ENCODE measurements at regions not wholly inside any gene's neighbourhood (a gene's known extent, or its start where the extent isn't known, plus 50 kb on each side); places are given as distances from the start of the nearest gene placed in this dataset.

GRCh38 chr1:68347415-68347814 lies 102.3 kb downstream of the RPE65 start:
- intact Hi-C loops (cut with micrococcal nuclease): no loop called here
- H3K36me3 ChIP-seq: no peaks in the 10 kb centered on the region
- peak; percentile 23 for DNase-seq
- no peaks in the 10 kb centered on the region for H3K9me3 ChIP-seq (replicated peaks)
- no peaks in the 10 kb centered on the region for H3K27me3 ChIP-seq (ENCODE audit: low read depth)
- TF ChIP-seq CTCF (IDR thresholded peaks at IDR 0.05; ENCODE audit: borderline replicate concordance): no peak
- no peak overlapping the region for H3K27ac ChIP-seq (replicated peaks)
- H3K4me3 ChIP-seq: no peak overlapping the region
- H3K4me1 ChIP-seq: peaks cover 4% of the 10 kb centered on the region

DNA sequence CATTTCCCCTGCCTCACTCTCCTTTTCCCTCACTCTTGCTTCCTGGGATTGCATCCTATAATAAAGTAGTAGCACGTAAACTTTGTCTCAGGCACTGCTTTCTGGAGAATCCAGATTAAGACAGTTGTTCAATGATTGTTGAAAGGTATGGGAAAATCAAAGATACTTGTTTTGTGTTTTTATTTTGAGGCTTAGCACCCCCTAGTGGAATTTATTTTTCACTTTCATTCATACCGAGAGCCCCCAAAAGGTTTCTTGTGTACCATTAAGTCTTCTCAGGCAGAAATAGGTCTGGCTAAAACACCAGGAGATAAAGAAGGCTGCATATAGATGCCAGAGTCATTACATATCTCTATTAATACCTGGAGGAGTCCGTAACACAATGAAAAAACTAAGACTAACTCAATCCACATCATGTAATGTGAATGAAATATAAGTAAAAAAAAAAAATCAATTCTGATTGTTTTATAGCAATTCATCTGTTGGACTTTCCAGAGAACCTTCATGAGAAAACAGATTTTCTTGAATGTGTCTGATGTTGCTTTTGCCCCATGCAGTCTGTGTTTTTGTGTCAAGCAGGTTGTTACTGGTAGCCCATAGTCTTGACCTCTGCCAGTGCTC lies 103.5 kb downstream of the RPE65 start:
- TF ChIP-seq CTCF (IDR thresholded peaks at IDR 0.05; ENCODE audit: borderline replicate concordance): peak; percentile 64
- Histone ChIP-seq H3K9me3 (replicated peaks) (no peaks in the 10 kb centered on the region), H3K4me3 (no peak overlapping the region), H3K27ac (replicated peaks) (no peak overlapping the region), H3K27me3 (ENCODE audit: low read depth) (peaks cover 6% of the 10 kb centered on the region), H3K4me1 (peaks cover 4% of the 10 kb centered on the region), H3K36me3 (no peaks in the 10 kb centered on the region)
- DNase-seq: no peak
- intact Hi-C loops (cut with micrococcal nuclease): no loop called here

GRCh38 chr1:68344208-68344607 lies 105.5 kb downstream of the RPE65 start:
- H3K36me3 ChIP-seq: no peaks in the 10 kb centered on the region
- H3K4me3 ChIP-seq: no peak overlapping the region
- H3K27ac ChIP-seq (replicated peaks): no peak overlapping the region
- no peak for DNase-seq
- no peaks in the 10 kb centered on the region for H3K9me3 ChIP-seq (replicated peaks)
- no peak for TF ChIP-seq CTCF (IDR thresholded peaks at IDR 0.05; ENCODE audit: borderline replicate concordance)
- intact Hi-C loops (cut with micrococcal nuclease): loop anchor here (5.0 kb wide), 1 partner anchor 227 kb away; no protein-coding TSS in a partner anchor
- H3K27me3 ChIP-seq (ENCODE audit: low read depth): peaks cover 6% of the 10 kb centered on the region
- H3K4me1 ChIP-seq: peaks cover 4% of the 10 kb centered on the region

DNA sequence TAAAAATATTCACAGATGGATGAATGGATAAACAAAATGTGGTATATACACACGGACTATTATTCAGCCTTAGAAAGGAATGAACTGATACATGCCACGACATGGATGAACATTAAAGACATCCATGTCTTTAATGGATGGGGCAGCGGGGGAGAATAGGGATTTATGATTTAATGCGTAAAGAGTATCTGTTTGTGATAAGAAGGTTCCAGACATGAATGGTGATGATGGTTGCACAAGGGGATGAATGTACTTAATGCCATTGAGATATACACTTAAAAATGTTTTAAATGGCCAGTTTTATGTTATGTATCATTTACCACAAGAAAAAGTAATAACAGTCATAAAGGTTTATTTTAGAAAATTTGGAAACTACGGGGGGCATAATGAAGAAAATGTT lies 108.6 kb upstream of the WLS start:
- Histone ChIP-seq H3K9me3 (replicated peaks) (no peaks in the 10 kb centered on the region), H3K36me3 (no peaks in the 10 kb centered on the region), H3K4me3 (no peak overlapping the region), H3K4me1 (peaks cover 4% of the 10 kb centered on the region), H3K27ac (replicated peaks) (no peak overlapping the region), H3K27me3 (ENCODE audit: low read depth) (peaks cover 6% of the 10 kb centered on the region)
- intact Hi-C loops (cut with micrococcal nuclease): loop anchor here (5.0 kb wide), 1 partner anchor 224 kb away; no protein-coding TSS in a partner anchor
- DNase-seq: no peak
- TF ChIP-seq CTCF (IDR thresholded peaks at IDR 0.05; ENCODE audit: borderline replicate concordance): no peak

GRCh38 chr1:68339505-68339904 lies 107.2 kb upstream of the WLS start:
- no peak for TF ChIP-seq CTCF (IDR thresholded peaks at IDR 0.05; ENCODE audit: borderline replicate concordance)
- H3K27ac ChIP-seq (replicated peaks): no peak overlapping the region
- no peak for DNase-seq
- H3K27me3 ChIP-seq (ENCODE audit: low read depth): peaks cover 6% of the 10 kb centered on the region
- no peaks in the 10 kb centered on the region for H3K9me3 ChIP-seq (replicated peaks)
- peaks cover 4% of the 10 kb centered on the region for H3K4me1 ChIP-seq
- intact Hi-C loops (cut with micrococcal nuclease): no loop called here
- no peak overlapping the region for H3K4me3 ChIP-seq
- H3K36me3 ChIP-seq: no peaks in the 10 kb centered on the region

All from left ventricle myocardium inferior (tissue), 1 donor.